Prostate gland (tissue), 2 donors: ENCODE measurements at regions not wholly inside any gene's neighbourhood (a gene's known extent, or its start where the extent isn't known, plus 50 kb on each side); places are given as distances from the start of the nearest gene placed in this dataset.

ENCODE experiments used
- POLR2A ChIP-seq: fragments of 450-650 bp; IDR thresholded peaks from one replicate; pipeline ENCODE4 v1.6.1; 2016; ENCODE audit warnings: antibody characterized with exemption, mild to moderate bottlenecking
- TF ChIP-seq, protein P1 (sequence below), 4 experiments: fragments of 200-600 bp in 2 of 4; fragments of 450-650 bp in 2 of 4; sonication (generic) in 2 of 4; IDR thresholded peaks; 1 replicate in 3 of 4; 2 replicates in 1 of 4; pipeline ENCODE4 v1.5.1; 2016 to 2019; ENCODE audit warnings: antibody characterized with exemption in 4 of 4, mild to moderate bottlenecking in 2 of 4, moderate library complexity in 2 of 4

DNA sequence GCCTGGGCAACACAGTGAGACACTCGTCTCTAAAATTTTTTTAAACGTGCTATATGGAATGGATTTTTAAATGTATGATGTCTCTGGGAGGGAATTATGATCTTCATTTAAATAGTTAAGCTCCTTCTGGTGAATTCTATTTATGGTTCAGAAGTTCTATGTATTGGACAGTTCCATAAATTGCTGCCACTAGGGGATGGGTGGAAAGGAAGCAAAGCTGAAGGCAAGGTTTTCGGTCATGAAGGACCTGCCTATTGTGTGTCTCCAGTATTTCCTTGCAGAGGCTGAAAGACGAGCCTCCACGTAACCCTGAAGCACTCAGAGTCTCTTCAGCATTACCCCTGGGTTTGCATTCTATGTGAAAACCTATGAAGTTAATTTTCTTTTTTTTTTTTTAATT lies 451.5 kb upstream of the FAT1 start:
- TF ChIP-seq, protein P1, sequence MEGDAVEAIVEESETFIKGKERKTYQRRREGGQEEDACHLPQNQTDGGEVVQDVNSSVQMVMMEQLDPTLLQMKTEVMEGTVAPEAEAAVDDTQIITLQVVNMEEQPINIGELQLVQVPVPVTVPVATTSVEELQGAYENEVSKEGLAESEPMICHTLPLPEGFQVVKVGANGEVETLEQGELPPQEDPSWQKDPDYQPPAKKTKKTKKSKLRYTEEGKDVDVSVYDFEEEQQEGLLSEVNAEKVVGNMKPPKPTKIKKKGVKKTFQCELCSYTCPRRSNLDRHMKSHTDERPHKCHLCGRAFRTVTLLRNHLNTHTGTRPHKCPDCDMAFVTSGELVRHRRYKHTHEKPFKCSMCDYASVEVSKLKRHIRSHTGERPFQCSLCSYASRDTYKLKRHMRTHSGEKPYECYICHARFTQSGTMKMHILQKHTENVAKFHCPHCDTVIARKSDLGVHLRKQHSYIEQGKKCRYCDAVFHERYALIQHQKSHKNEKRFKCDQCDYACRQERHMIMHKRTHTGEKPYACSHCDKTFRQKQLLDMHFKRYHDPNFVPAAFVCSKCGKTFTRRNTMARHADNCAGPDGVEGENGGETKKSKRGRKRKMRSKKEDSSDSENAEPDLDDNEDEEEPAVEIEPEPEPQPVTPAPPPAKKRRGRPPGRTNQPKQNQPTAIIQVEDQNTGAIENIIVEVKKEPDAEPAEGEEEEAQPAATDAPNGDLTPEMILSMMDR (IDR thresholded peaks at IDR 0.05) = no peak
- TF ChIP-seq POLR2A = no peak
